A549 (cell line): ENCODE measurements at regions not wholly inside any gene's neighbourhood (a gene's known extent, or its start where the extent isn't known, plus 50 kb on each side); places are given as distances from the start of the nearest gene placed in this dataset.

Source experiments
- ATAC-seq, 2 experiments: fragments of 200-7000 bp in 1 of 2; fragments of >200 bp in 1 of 2; cut with Nextera tagmentation in 1 of 2; cut with Tn5 transposase in 1 of 2; 3 replicates each; pipeline versions ENCODE4 v1.8.0 to v1.9.1; 2018 to 2020; ENCODE audit warnings: mild to moderate bottlenecking in 1 of 2, moderate library complexity in 1 of 2
- CTCF ChIA-PET: fragments of 300-600 bp; sonication (Branson Sonifier 250); formaldehyde crosslinking; extraction: SDS; loops from one replicate; lab custom pipeline; 2021; ENCODE audit warnings: antibody characterized with exemption, inconsistent platforms; lab: Yijun Ruan, JAX
- POLR2A ChIA-PET: fragments of 350-600 bp; formaldehyde crosslinking; extraction: SDS; loops from one replicate; lab custom pipeline; 2021; ENCODE audit warnings: antibody characterized with exemption, inconsistent platforms; lab: Yijun Ruan, JAX
- DNase-seq, 2 experiments: peaks; one replicate each; pipeline versions ENCODE4 v3.0.0 to v3.0.0-alpha.2; 2011 to 2016; ENCODE audit warnings: low read depth in 1 of 2, low spot score in 1 of 2
- FAIRE-seq: peaks from 2 replicates; lab custom pipeline; 2011; peaks lifted over from hg19 to GRCh38; lab: Jason Lieb, UNC
- H3K27ac ChIP-seq, 2 experiments: fragments of >200 bp; sonication (Bioruptor Twin); formaldehyde crosslinking; 3 replicates each; pipeline ENCODE4 v1.5.1; 2016 to 2017
- H3K4me1 ChIP-seq: fragments of >200 bp; sonication (Bioruptor Twin); formaldehyde crosslinking; 3 replicates; pipeline ENCODE4 v1.6.1; 2016
- H3K4me2 ChIP-seq: fragments of >200 bp; sonication (Bioruptor Twin); formaldehyde crosslinking; 3 replicates; pipeline ENCODE4 v1.6.1; 2016
- H3K4me3 ChIP-seq: fragments of >200 bp; sonication (Bioruptor Twin); formaldehyde crosslinking; 3 replicates; pipeline ENCODE4 v1.5.1; 2016
- H3K9me3 ChIP-seq: fragments of >200 bp; sonication (Bioruptor Twin); formaldehyde crosslinking; 3 replicates; pipeline ENCODE4 v1.6.1; 2016
- ATOH8 ChIP-seq: fragments of 250-450 bp; sonication (Bioruptor Pico); IDR thresholded peaks from 2 replicates; pipeline ENCODE4 v1.5.0; 2020; ENCODE audit warnings: low read depth, mild to moderate bottlenecking, moderate library complexity
- BHLHE40 ChIP-seq: IDR thresholded peaks from 2 replicates; pipeline ENCODE4 v1.6.1; 2012; ENCODE audit warnings: low read depth, low read length, inconsistent platforms
- CHD2 ChIP-seq: fragments of 150-350 bp; IDR thresholded peaks from 2 replicates; pipeline ENCODE4 v1.6.1; 2014; ENCODE audit warnings: low read length; ENCODE audit not compliant: partially characterized antibody
- CTCF ChIP-seq: fragments of >200 bp; sonication (Bioruptor Twin); formaldehyde crosslinking; IDR thresholded peaks from 3 replicates; pipeline ENCODE4 v1.5.1; 2016
- EHF ChIP-seq: fragments of 250-450 bp; sonication (Bioruptor Pico); IDR thresholded peaks from 2 replicates; pipeline ENCODE4 v1.5.0; 2020; ENCODE audit warnings: mild to moderate bottlenecking
- ELK1 ChIP-seq: fragments of 150-350 bp; IDR thresholded peaks from 2 replicates; pipeline ENCODE4 v1.6.1; 2014; ENCODE audit warnings: low read depth, mild to moderate bottlenecking, low read length
- EP300 ChIP-seq, 2 experiments: fragments of >200 bp; sonication (Bioruptor Twin); formaldehyde crosslinking; IDR thresholded peaks; 2 replicates in 1 of 2; 3 replicates in 1 of 2; pipeline ENCODE4 v1.6.1; 2016 to 2017
- ESRRA ChIP-seq: fragments of 150-350 bp; IDR thresholded peaks from 2 replicates; pipeline ENCODE4 v1.6.1; 2014; ENCODE audit warnings: mild to moderate bottlenecking, low read length, borderline replicate concordance
- FOSB ChIP-seq: fragments of 250-450 bp; sonication (Bioruptor Pico); IDR thresholded peaks from 2 replicates; pipeline ENCODE4 v1.5.0; 2020; ENCODE audit warnings: mild to moderate bottlenecking, moderate library complexity
- GATA3 ChIP-seq: IDR thresholded peaks from 2 replicates; pipeline ENCODE4 v1.6.1; 2012; ENCODE audit warnings: borderline replicate concordance
- HDAC2 ChIP-seq: fragments of 200-600 bp; sonication (generic); IDR thresholded peaks from 2 replicates; pipeline ENCODE4 v1.6.1; 2016
- HES2 ChIP-seq: fragments of >200 bp; sonication (Bioruptor Twin); formaldehyde crosslinking; IDR thresholded peaks from 2 replicates; pipeline ENCODE4 v1.6.1; 2016
- HEYL ChIP-seq: fragments of 250-450 bp; sonication (Bioruptor Pico); IDR thresholded peaks from 2 replicates; pipeline ENCODE4 v1.8.0; 2021; ENCODE audit warnings: mild to moderate bottlenecking, moderate library complexity
- HOXB13 ChIP-seq: fragments of 250-450 bp; sonication (Bioruptor Pico); IDR thresholded peaks from 2 replicates; pipeline ENCODE4 v1.5.0; 2020; ENCODE audit warnings: low read depth, mild to moderate bottlenecking, moderate library complexity
- HOXB5 ChIP-seq: fragments of 250-450 bp; sonication (Bioruptor Pico); IDR thresholded peaks from 2 replicates; pipeline ENCODE4 v1.5.0; 2020; ENCODE audit warnings: mild to moderate bottlenecking, moderate library complexity
- JUN ChIP-seq, 2 experiments: fragments of >200 bp; sonication (Bioruptor Twin); formaldehyde crosslinking; IDR thresholded peaks; 2 replicates in 1 of 2; 3 replicates in 1 of 2; pipeline ENCODE4 v1.6.1; 2016 to 2017
- KDM1A ChIP-seq: fragments of 200-600 bp; sonication (generic); IDR thresholded peaks from 2 replicates; pipeline ENCODE4 v1.6.1; 2016; ENCODE audit warnings: low read depth, mild to moderate bottlenecking
- KDM5A ChIP-seq: fragments of 200-600 bp; sonication (generic); IDR thresholded peaks from 2 replicates; pipeline ENCODE4 v1.6.1; 2016; ENCODE audit warnings: antibody characterized with exemption, mild to moderate bottlenecking
- MAFK ChIP-seq: fragments of 450-650 bp; IDR thresholded peaks from 2 replicates; pipeline ENCODE4 v1.6.1; 2014; ENCODE audit not compliant: partially characterized antibody
- MAX ChIP-seq: IDR thresholded peaks from 2 replicates; pipeline ENCODE4 v1.6.1; 2012
- MAZ ChIP-seq: fragments of 150-350 bp; IDR thresholded peaks from 2 replicates; pipeline ENCODE4 v1.6.1; 2014; ENCODE audit warnings: antibody characterized with exemption, low read depth, low read length, borderline replicate concordance
- MYC ChIP-seq: IDR thresholded peaks from 2 replicates; pipeline ENCODE4 v1.6.1; 2012; ENCODE audit warnings: mild to moderate bottlenecking, inconsistent platforms, low read length, improper control_type of control experiment, borderline replicate concordance
- NR3C1 ChIP-seq: fragments of >200 bp; sonication (Bioruptor Twin); formaldehyde crosslinking; IDR thresholded peaks from 3 replicates; pipeline ENCODE4 v1.6.1; 2017
- PHF8 ChIP-seq: fragments of 200-600 bp; sonication (generic); IDR thresholded peaks from 2 replicates; pipeline ENCODE4 v1.6.1; 2016; ENCODE audit warnings: low read depth, mild to moderate bottlenecking, antibody characterized with exemption, moderate library complexity, borderline replicate concordance
- POLR2A ChIP-seq: IDR thresholded peaks from 2 replicates; pipeline ENCODE4 v1.6.1; 2012; ENCODE audit warnings: mild to moderate bottlenecking, low read length
- RARB ChIP-seq: fragments of 250-450 bp; sonication (Bioruptor Pico); IDR thresholded peaks from 2 replicates; pipeline ENCODE4 v1.8.0; 2021; ENCODE audit warnings: mild to moderate bottlenecking, moderate library complexity
- RFX5 ChIP-seq: fragments of 450-650 bp; IDR thresholded peaks from 2 replicates; pipeline ENCODE4 v1.7.1; 2014; ENCODE audit warnings: antibody characterized with exemption, mild to moderate bottlenecking, moderate library complexity
- RNF2 ChIP-seq: fragments of 200-600 bp; sonication (generic); IDR thresholded peaks from 2 replicates; pipeline ENCODE4 v1.6.1; 2016; ENCODE audit warnings: low read depth, mild to moderate bottlenecking, antibody characterized with exemption, moderate library complexity, borderline replicate concordance
- ZC3H11A ChIP-seq: fragments of 450-650 bp; IDR thresholded peaks from 2 replicates; pipeline ENCODE4 v1.6.1; 2014; ENCODE audit warnings: antibody characterized with exemption, mild to moderate bottlenecking
- ZFP36 ChIP-seq: fragments of 450-650 bp; IDR thresholded peaks from 2 replicates; pipeline ENCODE4 v1.6.1; 2014; ENCODE audit warnings: borderline replicate concordance; ENCODE audit not compliant: partially characterized antibody
- ZNF302 ChIP-seq: fragments of 250-450 bp; sonication (Bioruptor Pico); IDR thresholded peaks from 2 replicates; pipeline ENCODE4 v1.9.0; 2021; ENCODE audit warnings: inconsistent platforms, mild to moderate bottlenecking, moderate library complexity
- WGBS: methylation state at CpG from one replicate; pipeline ENCODE4 v1.1.6; 2017; ENCODE audit errors: missing lambda C conversion rate; 5-methylcytosine and 5-hydroxymethylcytosine counted together

GRCh38 chr4:96145601-96146000, 305.7 kb downstream of the PDHA2 start (continued):
- TF ChIP-seq ATOH8 (no peak), MAX (no peak), ELK1 (no peak), EHF (CRISPR knock-in tag) (no peak), JUN (IDR thresholded peaks at IDR 0.05) (no peak), RNF2 (no peak), ZC3H11A (no peak), RFX5 (no peak), KDM5A (no peak), MYC (no peak)

GRCh38 chr4:96146686-96147085, 306.8 kb downstream of the PDHA2 start:
- no peak overlapping the region for H3K4me2 ChIP-seq
- no peak for DNase-seq
- H3K9me3 ChIP-seq = no peaks in the 10 kb centered on the region
- POLR2A ChIA-PET = no interaction called here
- no peaks in the 10 kb centered on the region for H3K4me1 ChIP-seq
- no peak for ATAC-seq
- no peak overlapping the region for H3K27ac ChIP-seq
- no peak overlapping the region for H3K4me3 ChIP-seq
- CTCF ChIA-PET = no interaction called here
- FAIRE-seq = no peak
- no peak for TF ChIP-seq MAX
- no peak for TF ChIP-seq CTCF
- no peak for TF ChIP-seq ZNF302 (CRISPR knock-in tag)
- TF ChIP-seq KDM5A = no peak
- no peak for TF ChIP-seq ESRRA
- no peak for TF ChIP-seq HOXB13
- no peak for TF ChIP-seq POLR2A
- TF ChIP-seq HES2 = no peak
- TF ChIP-seq FOSB (CRISPR knock-in tag) = no peak
- TF ChIP-seq PHF8 = no peak
- no peak for TF ChIP-seq HEYL (CRISPR knock-in tag)
- no peak for TF ChIP-seq KDM1A
- TF ChIP-seq MAZ = no peak
- no peak for TF ChIP-seq NR3C1
- no peak for TF ChIP-seq MYC
- no peak for TF ChIP-seq ZFP36
- TF ChIP-seq, all 56 proteins: peak for 0

GRCh38 chr4:96149894-96150293, 310.0 kb downstream of the PDHA2 start:
- H3K9me3 ChIP-seq = no peaks in the 10 kb centered on the region
- H3K4me2 ChIP-seq = no peak overlapping the region
- CTCF ChIA-PET = no interaction called here
- no peak overlapping the region for H3K27ac ChIP-seq
- FAIRE-seq = no peak
- no peak overlapping the region for H3K4me3 ChIP-seq
- POLR2A ChIA-PET = no interaction called here
- no peak for ATAC-seq
- H3K4me1 ChIP-seq = no peaks in the 10 kb centered on the region
- WGBS = 70% methylated on average over 6 of the region's 6 CpGs
- DNase-seq = no peak
- no peak for TF ChIP-seq CHD2
- TF ChIP-seq MAX = no peak
- TF ChIP-seq GATA3 = no peak
- no peak for TF ChIP-seq HDAC2
- TF ChIP-seq MAFK = no peak
- no peak for TF ChIP-seq BHLHE40
- no peak for TF ChIP-seq HOXB5 (CRISPR knock-in tag)
- no peak for TF ChIP-seq ZC3H11A
- TF ChIP-seq CTCF = no peak
- no peak for TF ChIP-seq RARB (CRISPR knock-in tag)
- no peak for TF ChIP-seq MYC
- TF ChIP-seq EP300 (IDR thresholded peaks at IDR 0.05) = no peak
